GM12873 (cell line): ENCODE measurements at regions not wholly inside any gene's neighbourhood (a gene's known extent, or its start where the extent isn't known, plus 50 kb on each side); places are given as distances from the start of the nearest gene placed in this dataset.

Experiments used
- CTCF ChIP-seq: IDR thresholded peaks from 2 replicates; pipeline ENCODE4 v1.5.1; 2012; ENCODE audit warnings: low read depth, mild to moderate bottlenecking, moderate library complexity, low read length, control low read depth; ENCODE audit not compliant: insufficient read depth; ENCODE audit errors: missing control alignments

- TF ChIP-seq CTCF = peak; percentile 81
Observed at GRCh38 chrX:16436348-16437188, 213.4 kb upstream of the S100G start.

- no peak for TF ChIP-seq CTCF
Observed at GRCh38 chrX:16440446-16440845, 209.5 kb upstream of the S100G start.

GRCh38 chrX:16444353-16444752, 205.6 kb upstream of the S100G start:
- no peak for TF ChIP-seq CTCF

- TF ChIP-seq CTCF = peak; percentile 89
Observed at GRCh38 chrX:16445166-16445752, 204.7 kb upstream of the S100G start.

- no peak for TF ChIP-seq CTCF
Observed at GRCh38 chrX:16451334-16451733, 198.6 kb upstream of the S100G start.

- no peak for TF ChIP-seq CTCF
Observed at GRCh38 chrX:16454926-16455325, 195.0 kb upstream of the S100G start.

- TF ChIP-seq CTCF = no peak
Observed at GRCh38 chrX:16457239-16457638, 192.7 kb upstream of the S100G start.
